Ectodermal cell (in vitro differentiated cells): ENCODE measurements at regions not wholly inside any gene's neighbourhood (a gene's known extent, or its start where the extent isn't known, plus 50 kb on each side); places are given as distances from the start of the nearest gene placed in this dataset.
"Not testable (repeated sequence)": the region's sequence is repeated elsewhere in the genome, so short reads cannot be mapped to it uniquely, and the experiment has no call there.

ENCODE experiments used
- H3K27ac ChIP-seq: 2 replicates; pipeline ENCODE4 v1.7.0; 2013; ENCODE audit warnings: mild to moderate bottlenecking, low read depth, low read length; ENCODE audit not compliant: insufficient read depth, poor library complexity, severe bottlenecking
- H3K27me3 ChIP-seq: 2 replicates; pipeline ENCODE4 v1.7.0; 2013; ENCODE audit warnings: mild to moderate bottlenecking, low read length; ENCODE audit not compliant: insufficient read depth, control insufficient read depth, poor library complexity, severe bottlenecking
- H3K36me3 ChIP-seq: one replicate; pipeline ENCODE4 v1.7.0; 2013; ENCODE audit warnings: low read length; ENCODE audit not compliant: control insufficient read depth, insufficient read depth
- H3K4me1 ChIP-seq: one replicate; pipeline ENCODE4 v1.7.0; 2013; ENCODE audit warnings: low read length; ENCODE audit not compliant: control insufficient read depth, insufficient read depth
- H3K4me3 ChIP-seq: 2 replicates; pipeline ENCODE4 v1.7.0; 2013; ENCODE audit warnings: low read depth, low read length, control low read depth; ENCODE audit not compliant: insufficient read depth
- H3K9me3 ChIP-seq: 2 replicates; pipeline ENCODE4 v1.7.0; 2013; ENCODE audit warnings: mild to moderate bottlenecking, low read length, moderate library complexity; ENCODE audit not compliant: control insufficient read depth
- WGBS, 2 experiments: methylation state at CpG; one replicate each; pipeline ENCODE4 v1.1.7; 2013; ENCODE audit warnings: missing lambda C conversion rate in 2 of 2; 5-methylcytosine and 5-hydroxymethylcytosine counted together

GRCh38 chr4:181121733-181122132 is 1121.5 kb upstream of the TENM3 start:
- Histone ChIP-seq H3K4me3 (no peak overlapping the region), H3K36me3 (no peaks in the 10 kb centered on the region), H3K9me3 (no peaks in the 10 kb centered on the region), H3K27me3 (no peaks in the 10 kb centered on the region), H3K4me1 (no peaks in the 10 kb centered on the region), H3K27ac (no peak overlapping the region)
- WGBS, 2 experiments, result 86 to 89% methylated on average over 5 to 6 of the region's 7 CpGs

- WGBS, 2 experiments, result 93 to 97% methylated on average over 2 of the region's 2 CpGs
- no peaks in the 10 kb centered on the region for H3K36me3 ChIP-seq
- no peak overlapping the region for H3K27ac ChIP-seq
- no peak overlapping the region for H3K4me3 ChIP-seq
- no peaks in the 10 kb centered on the region for H3K27me3 ChIP-seq
- H3K9me3 ChIP-seq, result no peaks in the 10 kb centered on the region
- H3K4me1 ChIP-seq, result no peaks in the 10 kb centered on the region
Observed at GRCh38 chr4:181127171-181127570, 1116.0 kb upstream of the TENM3 start.

DNA sequence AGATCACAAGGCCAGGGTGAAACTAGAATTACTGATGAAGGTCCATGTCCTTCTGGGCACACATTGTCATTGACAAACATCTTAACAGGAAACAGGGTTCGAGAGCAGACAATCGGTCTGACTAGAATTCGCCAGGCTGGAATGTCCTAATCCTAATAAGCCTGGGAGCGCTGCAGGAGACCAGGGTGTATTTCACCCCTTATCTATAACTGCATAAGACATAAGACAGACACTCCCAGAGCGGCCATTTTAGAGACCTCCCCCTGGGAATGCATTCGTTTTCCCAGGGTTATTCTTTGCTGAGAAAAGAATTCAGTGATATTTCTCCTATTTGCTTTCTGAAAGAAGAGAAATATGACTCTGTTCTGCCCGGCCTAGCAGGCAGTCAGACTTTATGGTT is 1112.9 kb upstream of the TENM3 start:
- H3K4me3 ChIP-seq, H3K9me3 ChIP-seq, H3K27me3 ChIP-seq, H3K36me3 ChIP-seq, H3K27ac ChIP-seq, H3K4me1 ChIP-seq: not testable (repeated sequence)
- WGBS, 2 experiments, result 87 to 99% methylated on average over 6 to 7 of the region's 7 CpGs

DNA sequence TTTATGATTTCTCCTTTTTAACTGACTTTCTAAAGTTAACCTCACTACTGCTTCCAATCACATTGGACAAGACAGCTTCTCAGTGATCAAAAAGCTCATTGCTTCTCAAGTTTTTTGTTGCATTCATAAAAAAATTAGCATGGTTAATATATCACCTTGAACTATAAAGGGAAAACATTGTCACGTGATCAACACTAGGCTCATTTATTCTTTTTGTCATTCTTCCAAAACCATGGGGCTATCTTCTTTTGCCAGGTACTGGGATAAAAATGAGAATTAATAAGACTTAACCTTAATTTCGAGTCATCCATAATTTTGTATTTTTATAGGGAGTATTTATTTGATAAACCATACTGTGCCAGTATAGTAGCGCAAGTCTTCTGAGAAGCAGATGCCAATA is 1105.9 kb upstream of the TENM3 start:
- H3K36me3 ChIP-seq, result no peaks in the 10 kb centered on the region
- peaks cover 6% of the 10 kb centered on the region for H3K4me1 ChIP-seq
- no peaks in the 10 kb centered on the region for H3K9me3 ChIP-seq
- WGBS, 2 experiments, result 96 to 99% methylated on average over 2 of the region's 3 CpGs
- H3K27me3 ChIP-seq, result no peaks in the 10 kb centered on the region
- no peak overlapping the region for H3K27ac ChIP-seq
- no peak overlapping the region for H3K4me3 ChIP-seq

DNA sequence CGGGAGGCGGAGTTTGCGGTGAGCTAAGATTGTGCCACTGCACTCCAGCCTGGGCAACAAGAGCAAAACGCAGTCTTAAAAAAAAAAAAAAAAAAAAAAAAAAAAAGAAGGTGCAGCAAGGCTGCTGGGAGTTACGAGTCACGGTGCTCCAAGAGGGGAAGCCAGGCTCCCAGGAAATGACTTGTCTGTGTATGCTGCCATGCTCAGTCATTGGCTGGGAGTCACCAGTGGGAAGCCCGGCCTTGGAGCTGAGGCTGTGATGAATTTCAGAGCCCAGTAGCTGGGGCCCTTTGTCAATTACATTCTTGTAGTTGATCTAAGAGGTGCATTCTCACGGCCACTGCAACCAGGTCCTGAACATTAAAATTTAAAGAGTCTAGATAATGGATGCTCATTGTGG is 1105.1 kb upstream of the TENM3 start:
- peaks cover 6% of the 10 kb centered on the region for H3K4me1 ChIP-seq
- H3K4me3 ChIP-seq, result no peak overlapping the region
- WGBS, 2 experiments, result 94 to 97% methylated on average over 7 to 8 of the region's 8 CpGs
- no peaks in the 10 kb centered on the region for H3K36me3 ChIP-seq
- no peaks in the 10 kb centered on the region for H3K9me3 ChIP-seq
- H3K27ac ChIP-seq, result no peak overlapping the region
- H3K27me3 ChIP-seq, result no peaks in the 10 kb centered on the region

DNA sequence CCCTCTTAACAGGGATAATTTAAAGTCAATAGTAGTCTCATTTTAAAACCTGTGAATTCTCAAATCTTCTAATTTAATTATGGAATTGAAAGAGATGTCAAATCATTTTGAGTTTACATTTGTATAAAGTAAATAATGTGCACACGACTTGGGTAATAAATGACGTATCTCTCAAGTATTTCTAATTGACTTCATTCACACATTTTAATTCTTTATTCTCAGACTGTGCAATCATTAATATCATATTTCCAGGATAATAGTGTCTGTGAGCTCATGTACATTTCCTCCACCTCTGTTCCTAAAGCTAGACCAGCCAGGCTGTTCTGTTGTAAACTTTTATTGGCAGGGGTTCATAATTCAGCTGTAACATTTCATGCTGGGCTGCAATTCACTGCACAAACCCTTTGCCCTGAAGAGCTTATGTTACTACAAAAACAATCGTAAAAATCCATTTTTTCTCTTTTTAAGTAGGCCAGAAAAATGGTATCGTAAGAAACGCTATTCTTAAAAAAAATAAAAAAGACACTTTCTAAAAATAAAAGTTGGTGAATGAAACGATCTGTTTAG is 1103.1 kb upstream of the TENM3 start:
- H3K9me3 ChIP-seq, result no peaks in the 10 kb centered on the region
- H3K36me3 ChIP-seq, result no peaks in the 10 kb centered on the region
- H3K27me3 ChIP-seq, result no peaks in the 10 kb centered on the region
- 75 to 94% methylated on average over 3 to 6 of the region's 6 CpGs for WGBS, 2 experiments
- H3K4me3 ChIP-seq, result no peak overlapping the region
- H3K4me1 ChIP-seq, result peaks cover 6% of the 10 kb centered on the region
- H3K27ac ChIP-seq, result no peak overlapping the region

- WGBS, 2 experiments, result 14 to 15% methylated on average over 7 of the region's 7 CpGs
- H3K27me3 ChIP-seq, result no peaks in the 10 kb centered on the region
- H3K27ac ChIP-seq, result no peak overlapping the region
- H3K4me1 ChIP-seq, result peaks cover 5% of the 10 kb centered on the region
- H3K4me3 ChIP-seq, result no peak overlapping the region
- no peaks in the 10 kb centered on the region for H3K36me3 ChIP-seq
- H3K9me3 ChIP-seq, result no peaks in the 10 kb centered on the region
Observed at GRCh38 chr4:181143250-181143854, 1099.8 kb upstream of the TENM3 start.

- Histone ChIP-seq H3K4me3 (no peak overlapping the region), H3K4me1 (peaks cover 3% of the 10 kb centered on the region), H3K9me3 (no peaks in the 10 kb centered on the region), H3K27ac (no peak overlapping the region), H3K36me3 (no peaks in the 10 kb centered on the region), H3K27me3 (no peaks in the 10 kb centered on the region)
- 98% methylated on average over 1 of the region's 1 CpG for WGBS, 2 experiments
Observed at GRCh38 chr4:181146051-181146450, 1097.2 kb upstream of the TENM3 start.

DNA sequence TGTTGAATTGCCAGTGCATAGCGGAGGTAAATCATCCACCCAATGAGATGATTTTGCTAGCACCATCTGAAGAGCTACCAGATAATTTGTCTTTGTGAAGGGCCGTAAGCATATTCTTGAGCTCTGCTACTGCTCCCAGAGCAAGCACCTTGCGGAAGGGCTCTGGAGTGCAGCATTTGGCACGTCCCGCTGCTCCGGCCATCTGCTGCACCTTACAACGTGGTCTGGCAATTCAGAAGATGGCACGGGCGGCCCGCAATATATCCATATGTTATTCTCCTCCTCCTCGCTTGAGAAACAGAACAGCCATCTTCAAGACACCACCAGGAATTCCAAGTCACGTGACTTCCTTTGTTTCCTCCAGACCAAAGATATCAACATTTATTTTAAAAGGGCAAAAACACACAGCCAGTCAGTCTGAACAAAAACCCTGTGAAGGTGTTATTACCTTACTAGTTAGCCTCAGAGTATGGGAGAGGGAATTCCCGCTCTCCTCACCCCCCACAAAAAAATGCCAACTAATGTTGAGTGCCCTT is 1095.7 kb upstream of the TENM3 start:
- 92 to 97% methylated on average over 12 to 13 of the region's 13 CpGs for WGBS, 2 experiments
- H3K4me1 ChIP-seq, result peaks cover 3% of the 10 kb centered on the region
- H3K9me3 ChIP-seq, result no peaks in the 10 kb centered on the region
- no peak overlapping the region for H3K4me3 ChIP-seq
- no peaks in the 10 kb centered on the region for H3K27me3 ChIP-seq
- H3K27ac ChIP-seq, result no peak overlapping the region
- H3K36me3 ChIP-seq, result no peaks in the 10 kb centered on the region

DNA sequence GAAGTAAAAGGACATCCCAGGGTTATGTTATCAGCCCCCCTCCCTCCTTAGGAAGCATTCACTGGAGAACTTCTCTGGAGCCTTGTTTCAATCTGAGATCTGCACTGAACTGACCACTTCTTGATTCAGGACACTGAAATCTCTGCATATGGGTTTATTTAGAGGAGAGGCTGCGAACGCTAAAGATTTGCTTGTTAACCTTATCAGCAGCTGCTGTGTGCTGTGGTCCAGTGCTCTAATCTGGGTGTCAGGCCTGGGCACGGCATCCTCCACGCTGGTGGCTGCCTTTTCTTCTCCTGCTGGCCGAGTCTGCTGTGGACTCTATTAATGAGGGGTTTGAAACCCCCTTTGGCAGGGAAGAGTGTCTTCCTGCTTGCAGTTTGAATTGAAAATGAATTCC is 1094.7 kb upstream of the TENM3 start:
- Histone ChIP-seq H3K27me3 (no peaks in the 10 kb centered on the region), H3K27ac (no peak overlapping the region), H3K4me3 (no peak overlapping the region), H3K36me3 (no peaks in the 10 kb centered on the region), H3K9me3 (no peaks in the 10 kb centered on the region), H3K4me1 (peaks cover 3% of the 10 kb centered on the region)
- 93 to 94% methylated on average over 5 of the region's 5 CpGs for WGBS, 2 experiments
